H1 (cell line): ENCODE measurements at regions not wholly inside any gene's neighbourhood (a gene's known extent, or its start where the extent isn't known, plus 50 kb on each side); places are given as distances from the start of the nearest gene placed in this dataset.

ENCODE experiments used
- CEBPB ChIP-seq: IDR thresholded peaks from 2 replicates; pipeline ENCODE4 v1.6.1; 2012; ENCODE audit warnings: low read depth, low read length
- EP300 ChIP-seq, 2 experiments: IDR thresholded peaks; 1 replicate in 1 of 2; 2 replicates in 1 of 2; pipeline ENCODE4 v1.6.1; 2011 to 2012; ENCODE audit warnings: low read depth in 2 of 2, low read length in 2 of 2, mild to moderate bottlenecking in 2 of 2, borderline replicate concordance in 1 of 2, inconsistent platforms in 1 of 2, moderate library complexity in 1 of 2
- EZH2 ChIP-seq: fragments of 200-600 bp; sonication (generic); IDR thresholded peaks from 2 replicates; pipeline ENCODE4 v1.7.1; 2012; ENCODE audit warnings: low read depth, mild to moderate bottlenecking, moderate library complexity, low read length, inconsistent platforms; ENCODE audit not compliant: severe bottlenecking
- GABPA ChIP-seq: IDR thresholded peaks from 2 replicates; pipeline ENCODE4 v1.6.1; 2011; ENCODE audit warnings: mild to moderate bottlenecking, low read length, moderate library complexity, borderline replicate concordance; ENCODE audit not compliant: insufficient read depth
- JUND ChIP-seq: IDR thresholded peaks from 2 replicates; pipeline ENCODE4 v1.6.1; 2011; ENCODE audit warnings: mild to moderate bottlenecking, improper control_type of control experiment, low read length
- POLR2A ChIP-seq, 2 experiments: IDR thresholded peaks; 1 replicate in 1 of 2; 2 replicates in 1 of 2; pipeline ENCODE4 v1.6.1; 2011; ENCODE audit warnings: low read depth in 2 of 2, low read length in 2 of 2, mild to moderate bottlenecking in 2 of 2; ENCODE audit errors: control extremely low read depth in 1 of 2
- POLR2AphosphoS5 ChIP-seq: IDR thresholded peaks from 2 replicates; pipeline ENCODE4 v1.6.1; 2011; ENCODE audit warnings: low read depth, low read length
- SP1 ChIP-seq: IDR thresholded peaks from 2 replicates; pipeline ENCODE4 v1.6.1; 2011; ENCODE audit warnings: low read depth, low read length
- TAF1 ChIP-seq: IDR thresholded peaks from 2 replicates; pipeline ENCODE4 v1.6.1; 2011; ENCODE audit warnings: mild to moderate bottlenecking, low read depth, low read length
- ZNF274 ChIP-seq: IDR thresholded peaks from 2 replicates; pipeline ENCODE4 v1.7.0; 2012; ENCODE audit warnings: low read length, borderline replicate concordance; ENCODE audit errors: extremely low read depth
- TF ChIP-seq, protein P1 (sequence below), 3 experiments: IDR thresholded peaks; 1 replicate in 2 of 3; 2 replicates in 1 of 3; pipeline versions ENCODE4 v1.5.1 to v1.6.1; 2011; ENCODE audit warnings: low read length in 3 of 3, mild to moderate bottlenecking in 3 of 3, inconsistent platforms in 2 of 3, low read depth in 1 of 3, moderate library complexity in 1 of 3; ENCODE audit not compliant: insufficient read depth in 1 of 3; ENCODE audit errors: control extremely low read depth in 1 of 3
- TF ChIP-seq, protein P2 (sequence below): IDR thresholded peaks from 2 replicates; pipeline ENCODE4 v1.6.1; 2011; ENCODE audit warnings: low read length, improper control_type of control experiment

DNA sequence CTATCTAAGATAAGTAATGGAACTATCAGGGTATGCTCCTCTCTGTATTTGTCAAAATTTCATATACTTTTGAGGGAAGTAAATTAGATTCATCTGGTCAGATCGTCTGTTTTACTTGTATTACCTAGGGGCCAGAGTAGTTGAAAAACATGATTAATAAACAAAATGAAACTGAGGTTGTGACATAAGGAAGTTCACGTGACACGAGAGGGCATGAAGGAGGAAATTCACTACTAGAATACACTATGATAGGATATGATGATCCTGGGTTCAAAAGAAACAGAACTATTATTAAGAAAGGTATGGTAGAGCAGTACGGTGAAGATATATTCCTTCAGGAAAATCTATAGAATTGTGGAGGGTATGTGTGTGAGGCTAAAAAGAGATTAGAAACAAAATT lies 58.4 kb upstream of the SPAG16 start:
- TF ChIP-seq, protein P1, sequence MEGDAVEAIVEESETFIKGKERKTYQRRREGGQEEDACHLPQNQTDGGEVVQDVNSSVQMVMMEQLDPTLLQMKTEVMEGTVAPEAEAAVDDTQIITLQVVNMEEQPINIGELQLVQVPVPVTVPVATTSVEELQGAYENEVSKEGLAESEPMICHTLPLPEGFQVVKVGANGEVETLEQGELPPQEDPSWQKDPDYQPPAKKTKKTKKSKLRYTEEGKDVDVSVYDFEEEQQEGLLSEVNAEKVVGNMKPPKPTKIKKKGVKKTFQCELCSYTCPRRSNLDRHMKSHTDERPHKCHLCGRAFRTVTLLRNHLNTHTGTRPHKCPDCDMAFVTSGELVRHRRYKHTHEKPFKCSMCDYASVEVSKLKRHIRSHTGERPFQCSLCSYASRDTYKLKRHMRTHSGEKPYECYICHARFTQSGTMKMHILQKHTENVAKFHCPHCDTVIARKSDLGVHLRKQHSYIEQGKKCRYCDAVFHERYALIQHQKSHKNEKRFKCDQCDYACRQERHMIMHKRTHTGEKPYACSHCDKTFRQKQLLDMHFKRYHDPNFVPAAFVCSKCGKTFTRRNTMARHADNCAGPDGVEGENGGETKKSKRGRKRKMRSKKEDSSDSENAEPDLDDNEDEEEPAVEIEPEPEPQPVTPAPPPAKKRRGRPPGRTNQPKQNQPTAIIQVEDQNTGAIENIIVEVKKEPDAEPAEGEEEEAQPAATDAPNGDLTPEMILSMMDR (IDR thresholded peaks at IDR 0.05; ENCODE audit: control extremely low read depth in 1 of 3, insufficient read depth in 1 of 3, low read depth in 1 of 3, low read length in 3 of 3): no peak
- TF ChIP-seq POLR2A (IDR thresholded peaks at IDR 0.05; ENCODE audit: control extremely low read depth in 1 of 2, low read depth in 2 of 2, low read length in 2 of 2) (no peak), JUND (no peak), POLR2AphosphoS5 (no peak), SP1 (no peak), EZH2 (no peak), EP300 (IDR thresholded peaks at IDR 0.05; ENCODE audit: borderline replicate concordance in 1 of 2, low read depth in 2 of 2, low read length in 2 of 2) (no peak), TAF1 (no peak), GABPA (no peak), CEBPB (no peak), ZNF274 (no peak)
- TF ChIP-seq, protein P2, sequence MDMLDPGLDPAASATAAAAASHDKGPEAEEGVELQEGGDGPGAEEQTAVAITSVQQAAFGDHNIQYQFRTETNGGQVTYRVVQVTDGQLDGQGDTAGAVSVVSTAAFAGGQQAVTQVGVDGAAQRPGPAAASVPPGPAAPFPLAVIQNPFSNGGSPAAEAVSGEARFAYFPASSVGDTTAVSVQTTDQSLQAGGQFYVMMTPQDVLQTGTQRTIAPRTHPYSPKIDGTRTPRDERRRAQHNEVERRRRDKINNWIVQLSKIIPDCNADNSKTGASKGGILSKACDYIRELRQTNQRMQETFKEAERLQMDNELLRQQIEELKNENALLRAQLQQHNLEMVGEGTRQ: no peak
